HCT116 (cell line): ENCODE measurements at regions not wholly inside any gene's neighbourhood (a gene's known extent, or its start where the extent isn't known, plus 50 kb on each side); places are given as distances from the start of the nearest gene placed in this dataset.

Experiments used
- ATAC-seq: fragments of 200-7000 bp; cut with Tn5 transposase; 2 replicates; pipeline ENCODE4 v1.9.1; 2020; ENCODE audit warnings: mild to moderate bottlenecking, moderate library complexity
- BruUV-seq: library from RNA; stranded (reverse); fragments of 400-500 nt; replicated peaks from 2 replicates; lab custom pipeline; 2021; lab: Mats Ljungman, UMichigan
- CTCF ChIA-PET: fragments of 300-600 bp; sonication (Branson Sonifier 250); formaldehyde crosslinking; loops from one replicate; lab custom pipeline; 2021; ENCODE audit warnings: antibody characterized with exemption; lab: Charles Lee
- POLR2A ChIA-PET: fragments of 300-600, 350-600 bp; sonication (Branson Sonifier 250); formaldehyde crosslinking; loops from one replicate; lab custom pipeline; 2021; ENCODE audit warnings: antibody characterized with exemption; lab: Charles Lee
- RAD21 ChIA-PET, 2 experiments: fragments of 300-600 bp; sonication (Branson Sonifier 250); formaldehyde crosslinking; loops; one replicate each; lab custom pipeline; 2023; ENCODE audit warnings: low total read pairs in 2 of 2; ENCODE audit not compliant: uncharacterized antibody in 2 of 2, unreplicated experiment in 2 of 2, low non-redundant PET in 1 of 2; lab: Charles Lee
- DNase-seq: peaks from one replicate; pipeline ENCODE4 v3.0.0-alpha.2; 2010; ENCODE audit warnings: low read depth, low spot score
- H2AFZ ChIP-seq: fragments of 200-600 bp; shearing (Covaris generic), sonication (generic); 2 replicates; pipeline ENCODE4 v1.6.1; 2017; ENCODE audit warnings: low read depth, mixed run types, mixed read lengths, antibody characterized with exemption, low read length; ENCODE audit not compliant: poor library complexity, severe bottlenecking
- H3K27ac ChIP-seq: 2 replicates; pipeline ENCODE4 v1.5.1; 2012; ENCODE audit warnings: low read depth, low read length
- H3K27me3 ChIP-seq: fragments of 200-600 bp; sonication (generic); 2 replicates; pipeline ENCODE4 v1.6.1; 2016; ENCODE audit warnings: mixed run types, low read length, mixed read lengths; ENCODE audit not compliant: insufficient read depth
- H3K36me3 ChIP-seq, 2 experiments: fragments of 200-500 bp in 1 of 2; fragments of 200-600 bp in 1 of 2; sonication (Bioruptor generic) in 1 of 2; sonication (generic) in 1 of 2; 2 replicates each; pipeline versions ENCODE4 v1.5.1 to v1.6.1; 2014 to 2016; ENCODE audit warnings: low read length in 2 of 2, inconsistent platforms in 1 of 2, mixed read lengths in 1 of 2, mixed run types in 1 of 2; ENCODE audit not compliant: insufficient read depth in 2 of 2, control insufficient read depth in 1 of 2
- H3K4me1 ChIP-seq, 2 experiments: fragments of 200-600 bp in 1 of 2; sonication (generic) in 1 of 2; 2 replicates each; pipeline versions ENCODE4 v1.5.1 to v1.6.1; 2012 to 2017; ENCODE audit warnings: low read length in 2 of 2, inconsistent platforms in 1 of 2, mild to moderate bottlenecking in 1 of 2, mixed read lengths in 1 of 2, mixed run types in 1 of 2, moderate library complexity in 1 of 2; ENCODE audit not compliant: insufficient read depth in 2 of 2, control insufficient read depth in 1 of 2
- H3K4me2 ChIP-seq: fragments of 200-600 bp; sonication (generic); 2 replicates; pipeline ENCODE4 v1.6.1; 2017; ENCODE audit warnings: mixed run types, low read length, mixed read lengths
- H3K4me3 ChIP-seq, 2 experiments: fragments of 200-600 bp in 1 of 2; sonication (generic) in 1 of 2; replicated peaks in 1 of 2; 2 replicates each; pipeline ENCODE4 v1.5.1; 2011 to 2016; ENCODE audit warnings: low read length in 2 of 2, control low read depth in 1 of 2, low read depth in 1 of 2, mild to moderate bottlenecking in 1 of 2, mixed read lengths in 1 of 2, mixed run types in 1 of 2
- H3K79me2 ChIP-seq: fragments of 200-600 bp; sonication (generic); 2 replicates; pipeline ENCODE4 v1.6.1; 2017; ENCODE audit warnings: mild to moderate bottlenecking, mixed run types, low read length, moderate library complexity, mixed read lengths; ENCODE audit not compliant: insufficient read depth
- H3K9ac ChIP-seq: fragments of 200-600 bp; sonication (generic); 2 replicates; pipeline ENCODE4 v1.6.1; 2016; ENCODE audit warnings: low read length, mixed read lengths
- H3K9me2 ChIP-seq: fragments of 200-600 bp; sonication (generic), shearing (Covaris generic); 2 replicates; pipeline ENCODE4 v1.6.1; 2017; ENCODE audit warnings: mixed run types, mild to moderate bottlenecking, moderate library complexity; ENCODE audit not compliant: insufficient read depth
- H3K9me3 ChIP-seq, 2 experiments: fragments of 200-500 bp in 1 of 2; fragments of 200-600 bp in 1 of 2; sonication (Bioruptor generic) in 1 of 2; sonication (generic) in 1 of 2; 2 replicates each; pipeline ENCODE4 v1.6.1; 2014 to 2017; ENCODE audit warnings: low read length in 2 of 2, mixed read lengths in 2 of 2, inconsistent platforms in 1 of 2, low read depth in 1 of 2, mild to moderate bottlenecking in 1 of 2, mixed run types in 1 of 2, moderate library complexity in 1 of 2; ENCODE audit not compliant: control insufficient read depth in 1 of 2, insufficient read depth in 1 of 2
- H4K20me1 ChIP-seq: fragments of 200-600 bp; sonication (generic), shearing (Covaris generic); 2 replicates; pipeline ENCODE4 v1.6.1; 2017; ENCODE audit warnings: mixed run types, mild to moderate bottlenecking, moderate library complexity; ENCODE audit not compliant: insufficient read depth
- CBX3 ChIP-seq: IDR thresholded peaks from 2 replicates; pipeline ENCODE4 v1.6.1; 2012; ENCODE audit warnings: low read depth
- CEBPB ChIP-seq: IDR thresholded peaks from 2 replicates; pipeline ENCODE4 v1.6.1; 2012; ENCODE audit warnings: low read depth
- EGR1 ChIP-seq: IDR thresholded peaks from 2 replicates; pipeline ENCODE4 v1.6.1; 2012; ENCODE audit warnings: low read depth
- ELF1 ChIP-seq: IDR thresholded peaks from 2 replicates; pipeline ENCODE4 v1.6.1; 2012; ENCODE audit warnings: low read depth, borderline replicate concordance
- EZH2 ChIP-seq: fragments of 200-600 bp; sonication (generic); IDR thresholded peaks from 2 replicates; pipeline ENCODE4 v1.6.1; 2017; ENCODE audit warnings: antibody characterized with exemption, mixed run types
- EZH2phosphoT487 ChIP-seq: fragments of 200-600 bp; IDR thresholded peaks from 2 replicates; pipeline ENCODE4 v1.6.1; 2018; ENCODE audit warnings: antibody characterized with exemption, borderline replicate concordance
- FOSL1 ChIP-seq: IDR thresholded peaks from 2 replicates; pipeline ENCODE4 v1.6.1; 2012; ENCODE audit warnings: low read depth
- POLR2A ChIP-seq: IDR thresholded peaks from 2 replicates; pipeline ENCODE4 v1.7.0; 2011; ENCODE audit warnings: borderline replicate concordance; ENCODE audit not compliant: insufficient read depth, insufficient read length; ENCODE audit errors: extremely low read depth
- POLR2AphosphoS5 ChIP-seq: IDR thresholded peaks from 2 replicates; pipeline ENCODE4 v1.6.1; 2011; ENCODE audit warnings: mild to moderate bottlenecking, low read depth, low read length, moderate library complexity
- RAD21 ChIP-seq: IDR thresholded peaks from 2 replicates; pipeline ENCODE4 v1.6.1; 2012; ENCODE audit warnings: low read depth, mild to moderate bottlenecking
- SIN3A ChIP-seq: IDR thresholded peaks from 2 replicates; pipeline ENCODE4 v1.6.1; 2012; ENCODE audit warnings: low read depth
- SP1 ChIP-seq: IDR thresholded peaks from 2 replicates; pipeline ENCODE4 v1.6.1; 2012; ENCODE audit warnings: low read depth
- SRF ChIP-seq: IDR thresholded peaks from 2 replicates; pipeline ENCODE4 v1.6.1; 2012; ENCODE audit warnings: low read depth
- TCF7L2 ChIP-seq: IDR thresholded peaks from 2 replicates; pipeline ENCODE4 v1.7.0; 2011; ENCODE audit warnings: borderline replicate concordance, inconsistent platforms; ENCODE audit not compliant: insufficient read depth, insufficient read length; ENCODE audit errors: extremely low read depth
- YY1 ChIP-seq: IDR thresholded peaks from 2 replicates; pipeline ENCODE4 v1.6.1; 2011; ENCODE audit warnings: low read length, low read depth, moderate library complexity, mild to moderate bottlenecking; ENCODE audit not compliant: insufficient replicate concordance; ENCODE audit errors: extremely low read depth
- ZFX ChIP-seq: fragments of 450-650 bp; IDR thresholded peaks from 2 replicates; pipeline ENCODE4 v1.6.1; 2017
- ZNF274 ChIP-seq: fragments of 200-500 bp; sonication (Bioruptor generic); IDR thresholded peaks from 2 replicates; pipeline ENCODE4 v1.6.1; 2014; ENCODE audit warnings: mild to moderate bottlenecking, low read depth, low read length, inconsistent platforms
- intact Hi-C: fragments of 100-400 bp; cut with micrococcal nuclease; formaldehyde crosslinking; loops from 2 replicates; pipeline ENCODE4 v1.10.0; 2022
- TF ChIP-seq, protein P1 (sequence below): IDR thresholded peaks from 2 replicates; pipeline ENCODE4 v1.6.1; 2012; ENCODE audit warnings: low read depth
- TF ChIP-seq, protein P2 (sequence below): IDR thresholded peaks from 2 replicates; pipeline ENCODE4 v1.6.1; 2012
- TF ChIP-seq, protein P3 (sequence below): IDR thresholded peaks from 2 replicates; pipeline ENCODE4 v1.6.1; 2012

DNA sequence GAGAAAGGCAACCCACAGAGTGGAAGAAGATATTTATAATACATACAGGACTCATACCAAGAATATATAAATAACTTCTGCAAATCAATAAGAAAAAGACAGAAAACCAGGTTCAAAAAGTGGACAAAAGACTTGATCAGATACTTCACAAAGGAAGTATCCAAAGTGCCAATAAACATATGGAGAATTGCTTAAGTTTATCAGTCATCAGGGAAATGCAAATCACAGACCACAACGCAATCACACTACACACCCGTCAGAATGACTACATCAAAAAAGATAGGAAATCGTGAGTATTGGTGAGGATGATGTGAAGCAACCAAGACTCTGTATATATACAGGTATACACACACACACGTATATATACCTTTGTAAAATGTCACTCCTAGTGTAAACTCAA is 180.6 kb downstream of the FAM43A start:
- Histone ChIP-seq H2AFZ (no peak overlapping the region), H3K9ac (no peak overlapping the region), H4K20me1 (no peaks in the 10 kb centered on the region), H3K4me2 (no peak overlapping the region), H3K27ac (no peak overlapping the region), H3K9me2 (no peaks in the 10 kb centered on the region), H3K4me3 (no peak overlapping the region), H3K27me3 (no peaks in the 10 kb centered on the region), H3K79me2 (no peaks in the 10 kb centered on the region), H3K36me3 (no peaks in the 10 kb centered on the region), H3K9me3 (no peaks in the 10 kb centered on the region), H3K4me1 (peaks cover 16 to 20% of the 10 kb centered on the region in 2 experiments)
- intact Hi-C loops, result no loop called here
- CTCF ChIA-PET, result no interaction called here
- no peak for TF ChIP-seq CEBPB
- TF ChIP-seq ELF1, result no peak
- TF ChIP-seq RAD21, result no peak
- no peak for TF ChIP-seq EZH2phosphoT487
- TF ChIP-seq EZH2, result no peak
- TF ChIP-seq, protein P1, sequence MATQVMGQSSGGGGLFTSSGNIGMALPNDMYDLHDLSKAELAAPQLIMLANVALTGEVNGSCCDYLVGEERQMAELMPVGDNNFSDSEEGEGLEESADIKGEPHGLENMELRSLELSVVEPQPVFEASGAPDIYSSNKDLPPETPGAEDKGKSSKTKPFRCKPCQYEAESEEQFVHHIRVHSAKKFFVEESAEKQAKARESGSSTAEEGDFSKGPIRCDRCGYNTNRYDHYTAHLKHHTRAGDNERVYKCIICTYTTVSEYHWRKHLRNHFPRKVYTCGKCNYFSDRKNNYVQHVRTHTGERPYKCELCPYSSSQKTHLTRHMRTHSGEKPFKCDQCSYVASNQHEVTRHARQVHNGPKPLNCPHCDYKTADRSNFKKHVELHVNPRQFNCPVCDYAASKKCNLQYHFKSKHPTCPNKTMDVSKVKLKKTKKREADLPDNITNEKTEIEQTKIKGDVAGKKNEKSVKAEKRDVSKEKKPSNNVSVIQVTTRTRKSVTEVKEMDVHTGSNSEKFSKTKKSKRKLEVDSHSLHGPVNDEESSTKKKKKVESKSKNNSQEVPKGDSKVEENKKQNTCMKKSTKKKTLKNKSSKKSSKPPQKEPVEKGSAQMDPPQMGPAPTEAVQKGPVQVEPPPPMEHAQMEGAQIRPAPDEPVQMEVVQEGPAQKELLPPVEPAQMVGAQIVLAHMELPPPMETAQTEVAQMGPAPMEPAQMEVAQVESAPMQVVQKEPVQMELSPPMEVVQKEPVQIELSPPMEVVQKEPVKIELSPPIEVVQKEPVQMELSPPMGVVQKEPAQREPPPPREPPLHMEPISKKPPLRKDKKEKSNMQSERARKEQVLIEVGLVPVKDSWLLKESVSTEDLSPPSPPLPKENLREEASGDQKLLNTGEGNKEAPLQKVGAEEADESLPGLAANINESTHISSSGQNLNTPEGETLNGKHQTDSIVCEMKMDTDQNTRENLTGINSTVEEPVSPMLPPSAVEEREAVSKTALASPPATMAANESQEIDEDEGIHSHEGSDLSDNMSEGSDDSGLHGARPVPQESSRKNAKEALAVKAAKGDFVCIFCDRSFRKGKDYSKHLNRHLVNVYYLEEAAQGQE, result no peak
- TF ChIP-seq EGR1, result no peak
- no peak for TF ChIP-seq SIN3A
- TF ChIP-seq SRF, result no peak
- no peak for TF ChIP-seq FOSL1
- TF ChIP-seq POLR2AphosphoS5, result no peak
- no peak for TF ChIP-seq CBX3
- no peak for TF ChIP-seq POLR2A
- no peak for TF ChIP-seq SP1
- TF ChIP-seq ZNF274, result no peak
- TF ChIP-seq, protein P2, sequence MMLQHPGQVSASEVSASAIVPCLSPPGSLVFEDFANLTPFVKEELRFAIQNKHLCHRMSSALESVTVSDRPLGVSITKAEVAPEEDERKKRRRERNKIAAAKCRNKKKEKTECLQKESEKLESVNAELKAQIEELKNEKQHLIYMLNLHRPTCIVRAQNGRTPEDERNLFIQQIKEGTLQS, result no peak
- TF ChIP-seq TCF7L2, result no peak
- no peak for TF ChIP-seq YY1
- TF ChIP-seq, protein P3, sequence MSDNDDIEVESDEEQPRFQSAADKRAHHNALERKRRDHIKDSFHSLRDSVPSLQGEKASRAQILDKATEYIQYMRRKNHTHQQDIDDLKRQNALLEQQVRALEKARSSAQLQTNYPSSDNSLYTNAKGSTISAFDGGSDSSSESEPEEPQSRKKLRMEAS, result no peak
- TF ChIP-seq ZFX, result no peak
- BruUV-seq, result no TSS peak
- RAD21 ChIA-PET, result no interaction called here
- POLR2A ChIA-PET, result no interaction called here
- DNase-seq (no peak), ATAC-seq (no peak)
